ENCODE measurements at regions not wholly inside any gene's neighbourhood (a gene's known extent, or its start where the extent isn't known, plus 50 kb on each side); places are given as distances from the start of the nearest gene placed in this dataset.

DNA sequence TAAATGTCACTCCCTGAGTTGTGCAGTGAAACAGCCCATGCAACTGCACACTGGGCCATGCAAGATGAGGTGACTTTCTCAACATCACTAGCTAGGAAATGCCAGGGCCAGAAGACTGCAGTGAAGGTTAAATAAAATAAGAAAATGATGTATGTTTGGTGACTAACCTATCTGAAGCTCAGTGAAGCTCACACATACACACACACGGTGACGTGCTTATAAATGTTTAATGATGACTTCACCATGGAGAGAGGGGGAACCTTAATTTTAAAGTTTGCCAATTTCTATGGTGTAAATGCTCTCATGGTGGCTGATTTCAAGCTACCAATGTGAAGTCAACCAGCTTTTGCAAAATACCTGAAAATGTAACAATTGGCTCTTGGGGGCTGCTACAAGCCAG lies 166.4 kb downstream of the MAF start:
- H3K36me3 ChIP-seq (ENCODE audit: control insufficient read depth in 4 of 4, insufficient read depth in 3 of 4, low read depth in 1 of 4, low read length in 3 of 4): no peaks in the 10 kb centered on the region
- H3K4me3 ChIP-seq (ENCODE audit: low read depth in 1 of 3, low read length in 3 of 3): no peak overlapping the region
- WGBS: 97% methylated on average over 2 of the region's 2 CpGs
- no peak for TF ChIP-seq RAD21 (IDR thresholded peaks at IDR 0.05)
- TF ChIP-seq EGR1 (IDR thresholded peaks at IDR 0.05; ENCODE audit: low read depth in 2 of 2): no peak
- TF ChIP-seq FOXA2 (IDR thresholded peaks at IDR 0.05): no peak
- TF ChIP-seq NR2F2 (IDR thresholded peaks at IDR 0.05): no peak
- TF ChIP-seq, protein P1, sequence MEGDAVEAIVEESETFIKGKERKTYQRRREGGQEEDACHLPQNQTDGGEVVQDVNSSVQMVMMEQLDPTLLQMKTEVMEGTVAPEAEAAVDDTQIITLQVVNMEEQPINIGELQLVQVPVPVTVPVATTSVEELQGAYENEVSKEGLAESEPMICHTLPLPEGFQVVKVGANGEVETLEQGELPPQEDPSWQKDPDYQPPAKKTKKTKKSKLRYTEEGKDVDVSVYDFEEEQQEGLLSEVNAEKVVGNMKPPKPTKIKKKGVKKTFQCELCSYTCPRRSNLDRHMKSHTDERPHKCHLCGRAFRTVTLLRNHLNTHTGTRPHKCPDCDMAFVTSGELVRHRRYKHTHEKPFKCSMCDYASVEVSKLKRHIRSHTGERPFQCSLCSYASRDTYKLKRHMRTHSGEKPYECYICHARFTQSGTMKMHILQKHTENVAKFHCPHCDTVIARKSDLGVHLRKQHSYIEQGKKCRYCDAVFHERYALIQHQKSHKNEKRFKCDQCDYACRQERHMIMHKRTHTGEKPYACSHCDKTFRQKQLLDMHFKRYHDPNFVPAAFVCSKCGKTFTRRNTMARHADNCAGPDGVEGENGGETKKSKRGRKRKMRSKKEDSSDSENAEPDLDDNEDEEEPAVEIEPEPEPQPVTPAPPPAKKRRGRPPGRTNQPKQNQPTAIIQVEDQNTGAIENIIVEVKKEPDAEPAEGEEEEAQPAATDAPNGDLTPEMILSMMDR (IDR thresholded peaks at IDR 0.05; ENCODE audit: low read depth, low read length, missing input control): no peak
- TF ChIP-seq TAF1 (conservative IDR thresholded peaks at IDR 0.05): no peak
- no peak for TF ChIP-seq HNF4A (conservative IDR thresholded peaks at IDR 0.05)
- TF ChIP-seq RXRA (IDR thresholded peaks at IDR 0.05): no peak
- no peak for TF ChIP-seq ATF3 (IDR thresholded peaks at IDR 0.05)
- no peaks in the 10 kb centered on the region for H3K27me3 ChIP-seq (ENCODE audit: control insufficient read depth in 4 of 4, insufficient read depth in 4 of 4, low read length in 3 of 4)
- no peak for DNase-seq (ENCODE audit: low spot score)
- H3K27ac ChIP-seq (ENCODE audit: low read depth in 1 of 2, low read length in 2 of 2): no peak overlapping the region
- H3K9ac ChIP-seq (ENCODE audit: low read depth in 1 of 2, low read length in 2 of 2): no peak overlapping the region
- H3K9me3 ChIP-seq (ENCODE audit: control insufficient read depth in 4 of 4, low read length in 3 of 4): no peaks in the 10 kb centered on the region
- H3K4me1 ChIP-seq (ENCODE audit: control insufficient read depth in 4 of 4, insufficient read depth in 4 of 4, low read length in 3 of 4): peaks cover 0 to 7% (median 2%) of the 10 kb centered on the region in 4 donors

DNA sequence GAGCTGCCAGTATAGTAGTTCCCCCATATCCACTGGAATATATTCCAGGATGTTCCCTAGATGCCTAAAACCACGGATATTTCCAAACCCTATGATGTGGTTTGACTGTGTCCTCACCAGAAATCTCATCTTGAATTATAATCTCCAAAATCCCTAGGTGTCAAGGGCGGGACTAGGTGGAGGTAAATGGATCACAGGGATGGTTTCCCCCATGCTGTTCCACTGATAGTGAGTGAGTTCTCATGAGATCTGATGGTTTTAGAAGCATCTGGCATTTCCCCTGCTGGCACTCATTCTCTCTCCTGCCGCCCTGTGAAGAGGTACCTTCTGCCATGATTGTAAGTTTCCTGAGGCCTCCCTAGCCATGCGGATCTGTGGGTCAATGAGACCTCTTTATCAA lies 168.6 kb downstream of the MAF start:
- H3K27me3 ChIP-seq (ENCODE audit: control insufficient read depth in 4 of 4, insufficient read depth in 4 of 4, low read length in 3 of 4): no peaks in the 10 kb centered on the region
- H3K9ac ChIP-seq (ENCODE audit: low read depth in 1 of 2, low read length in 2 of 2): no peak overlapping the region
- H3K36me3 ChIP-seq (ENCODE audit: control insufficient read depth in 4 of 4, insufficient read depth in 3 of 4, low read depth in 1 of 4, low read length in 3 of 4): peaks cover 0 to 1% (median 0%) of the 10 kb centered on the region in 4 donors
- WGBS: 88% methylated on average over 4 of the region's 4 CpGs
- no peaks in the 10 kb centered on the region for H3K4me1 ChIP-seq (ENCODE audit: control insufficient read depth in 4 of 4, insufficient read depth in 4 of 4, low read length in 3 of 4)
- no peaks in the 10 kb centered on the region for H3K9me3 ChIP-seq (ENCODE audit: control insufficient read depth in 4 of 4, low read length in 3 of 4)
- no peak overlapping the region for H3K27ac ChIP-seq (ENCODE audit: low read depth in 1 of 2, low read length in 2 of 2)
- no peak for TF ChIP-seq RAD21 (IDR thresholded peaks at IDR 0.05)
- H3K4me3 ChIP-seq (ENCODE audit: low read depth in 1 of 3, low read length in 3 of 3): no peak overlapping the region
- DNase-seq (ENCODE audit: low spot score): no peak

GRCh38 chr16:79430191-79430678 lies 170.3 kb downstream of the MAF start:
- H3K27ac ChIP-seq (ENCODE audit: low read depth in 1 of 2, low read length in 2 of 2): no peak overlapping the region
- no peaks in the 10 kb centered on the region for H3K27me3 ChIP-seq (ENCODE audit: control insufficient read depth in 4 of 4, insufficient read depth in 4 of 4, low read length in 3 of 4)
- H3K9me3 ChIP-seq (ENCODE audit: control insufficient read depth in 4 of 4, low read length in 3 of 4): no peaks in the 10 kb centered on the region
- H3K4me1 ChIP-seq (ENCODE audit: control insufficient read depth in 4 of 4, insufficient read depth in 4 of 4, low read length in 3 of 4): no peaks in the 10 kb centered on the region
- peaks cover 0 to 1% (median 0%) of the 10 kb centered on the region in 4 donors for H3K36me3 ChIP-seq (ENCODE audit: control insufficient read depth in 4 of 4, insufficient read depth in 3 of 4, low read depth in 1 of 4, low read length in 3 of 4)
- DNase-seq (ENCODE audit: low spot score): no peak
- TF ChIP-seq, protein P2, sequence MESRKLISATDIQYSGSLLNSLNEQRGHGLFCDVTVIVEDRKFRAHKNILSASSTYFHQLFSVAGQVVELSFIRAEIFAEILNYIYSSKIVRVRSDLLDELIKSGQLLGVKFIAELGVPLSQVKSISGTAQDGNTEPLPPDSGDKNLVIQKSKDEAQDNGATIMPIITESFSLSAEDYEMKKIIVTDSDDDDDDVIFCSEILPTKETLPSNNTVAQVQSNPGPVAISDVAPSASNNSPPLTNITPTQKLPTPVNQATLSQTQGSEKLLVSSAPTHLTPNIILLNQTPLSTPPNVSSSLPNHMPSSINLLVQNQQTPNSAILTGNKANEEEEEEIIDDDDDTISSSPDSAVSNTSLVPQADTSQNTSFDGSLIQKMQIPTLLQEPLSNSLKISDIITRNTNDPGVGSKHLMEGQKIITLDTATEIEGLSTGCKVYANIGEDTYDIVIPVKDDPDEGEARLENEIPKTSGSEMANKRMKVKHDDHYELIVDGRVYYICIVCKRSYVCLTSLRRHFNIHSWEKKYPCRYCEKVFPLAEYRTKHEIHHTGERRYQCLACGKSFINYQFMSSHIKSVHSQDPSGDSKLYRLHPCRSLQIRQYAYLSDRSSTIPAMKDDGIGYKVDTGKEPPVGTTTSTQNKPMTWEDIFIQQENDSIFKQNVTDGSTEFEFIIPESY (IDR thresholded peaks at IDR 0.05): no peak
- no peak for TF ChIP-seq HNF4A (conservative IDR thresholded peaks at IDR 0.05)
- TF ChIP-seq HNF4G (IDR thresholded peaks at IDR 0.05): no peak
- TF ChIP-seq, protein P1 (IDR thresholded peaks at IDR 0.05; ENCODE audit: low read depth, low read length, missing input control): no peak
- TF ChIP-seq MAX (IDR thresholded peaks at IDR 0.05): no peak
- no peak for TF ChIP-seq FOXA1 (IDR thresholded peaks at IDR 0.05)
- no peak for TF ChIP-seq JUND (IDR thresholded peaks at IDR 0.05)
- no peak for TF ChIP-seq GABPA (IDR thresholded peaks at IDR 0.05 in 1 of 2, conservative IDR thresholded peaks at IDR 0.05 in 1 of 2)
- no peak for TF ChIP-seq RAD21 (IDR thresholded peaks at IDR 0.05)
- no peak for TF ChIP-seq ATF3 (IDR thresholded peaks at IDR 0.05)
- TF ChIP-seq REST (IDR thresholded peaks at IDR 0.05): no peak
- TF ChIP-seq RXRA (IDR thresholded peaks at IDR 0.05): no peak
- no peak overlapping the region for H3K9ac ChIP-seq (ENCODE audit: low read depth in 1 of 2, low read length in 2 of 2)
- WGBS: 78% methylated on average over 12 of the region's 12 CpGs
- no peak overlapping the region for H3K4me3 ChIP-seq (ENCODE audit: low read depth in 1 of 3, low read length in 3 of 3)
